ENCODE measurements at regions not wholly inside any gene's neighbourhood (a gene's known extent, or its start where the extent isn't known, plus 50 kb on each side); places are given as distances from the start of the nearest gene placed in this dataset.
A peak's percentile ranks its signal among the peaks of the same experiment; 100 is the strongest.

DNA sequence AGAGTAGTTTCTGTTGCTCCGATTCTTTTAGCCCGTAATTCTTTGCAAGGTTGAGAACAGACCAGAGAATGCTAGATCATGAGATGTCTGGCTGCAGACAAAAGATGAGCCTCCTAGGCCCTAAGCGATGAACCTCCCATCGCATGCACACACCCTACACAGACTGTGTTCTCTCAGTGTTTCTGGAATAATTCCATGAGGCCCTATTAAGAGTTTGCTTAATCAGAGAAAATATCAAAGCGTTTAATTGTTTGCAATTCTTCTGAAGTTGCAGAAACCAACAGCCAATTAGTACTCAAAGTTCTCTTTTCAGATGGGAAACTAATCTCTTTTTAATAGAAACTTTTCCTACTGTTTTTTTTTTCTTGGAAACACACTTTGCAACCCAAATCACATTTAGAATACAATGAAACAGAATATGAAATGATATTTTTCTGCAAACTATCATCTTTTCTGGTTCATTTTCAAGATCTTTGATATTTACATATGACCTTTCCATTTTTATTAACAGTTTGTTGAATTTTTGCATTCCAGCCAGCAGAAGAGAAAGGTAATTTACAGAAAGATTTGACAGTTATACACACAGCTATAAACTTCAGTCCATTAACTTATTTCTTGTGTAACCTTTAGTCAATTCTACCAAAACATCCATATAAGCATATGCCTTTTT is 1525.6 kb downstream of the ARAP2 start:
- H3K4me2 ChIP-seq (ENCODE audit: insufficient read depth, insufficient read length, low read length) = no peak overlapping the region
- no peak overlapping the region for H2BK12ac ChIP-seq (ENCODE audit: insufficient read length, low read depth, low read length)
- no peak for TF ChIP-seq CTCF (conservative IDR thresholded peaks at IDR 0.05)
- Mint-ChIP-seq H3K36me3 (ENCODE audit: insufficient read depth in 1 of 3, low read depth in 3 of 3) (no peaks in the 10 kb centered on the region), H3K4me3 (no peak overlapping the region), H3K27ac (peak overlapping the region in 1 of 3 experiments; percentile 20; a peak in 1 of 7 replicates), H3K4me1 (no peaks in the 10 kb centered on the region), H3K9me3 (0 out of 5 replicates have a peak, but pooled peaks cover 0 to 2% of the 10 kb centered on the region in 2 experiments), H3K27me3 (ENCODE audit: low read depth) (no peaks in the 10 kb centered on the region)
- no peak overlapping the region for H2BK20ac ChIP-seq (ENCODE audit: low read depth, low read length, poor library complexity, severe bottlenecking)
- H3K23me2 ChIP-seq (ENCODE audit: insufficient read length, low read depth, low read length, poor library complexity, severe bottlenecking) = no peaks in the 10 kb centered on the region
- H3K4me1 ChIP-seq (ENCODE audit: insufficient read depth, low read length) = no peaks in the 10 kb centered on the region
- no peak overlapping the region for H3K56ac ChIP-seq (ENCODE audit: insufficient read length, low read depth, low read length)
- no peak overlapping the region for H4K91ac ChIP-seq (ENCODE audit: insufficient read length, low read depth, low read length)
- no peak overlapping the region for H3K23ac ChIP-seq (ENCODE audit: insufficient read length, low read depth, low read length)
- DNase-seq = no peak
- no peaks in the 10 kb centered on the region for H4K20me1 ChIP-seq (ENCODE audit: control insufficient read depth, insufficient read depth, insufficient read length)
- no peak overlapping the region for H2BK5ac ChIP-seq (ENCODE audit: insufficient read length, low read length)
- no peak overlapping the region for H3K14ac ChIP-seq (ENCODE audit: insufficient read depth, low read length)
- no peak overlapping the region for H2AFZ ChIP-seq (ENCODE audit: low read length)
- H3K9ac ChIP-seq (ENCODE audit: extremely low read depth, insufficient read length, low read length) = no peak overlapping the region
- no peak overlapping the region for H3K18ac ChIP-seq (ENCODE audit: insufficient read length, low read depth, low read length)
- H2AK5ac ChIP-seq (ENCODE audit: insufficient read length, low read length) = no peak overlapping the region
- no peaks in the 10 kb centered on the region for H3K9me3 ChIP-seq (ENCODE audit: control insufficient read depth, low read depth, low read length)
- H3K4ac ChIP-seq (ENCODE audit: low read depth, low read length) = no peak overlapping the region
- no peaks in the 10 kb centered on the region for H3K79me1 ChIP-seq (ENCODE audit: insufficient read depth, low read depth, low read length, poor library complexity, severe bottlenecking)
- no peaks in the 10 kb centered on the region for H3K79me2 ChIP-seq (ENCODE audit: insufficient read depth, low read length)
- no CpG with 5 or more reads among the region's 5 CpGs for whole genome bisulfite sequencing (ENCODE audit: extremely low coverage, insufficient read length, low lambda C conversion rate)
- H4K8ac ChIP-seq (replicated peaks; ENCODE audit: insufficient read length, low read depth, low read length) = no peak overlapping the region
- no peak overlapping the region for H2BK15ac ChIP-seq (ENCODE audit: low read depth, low read length)
- H2BK120ac ChIP-seq (ENCODE audit: low read depth, low read length, poor library complexity, severe bottlenecking) = no peak overlapping the region
- H3K27ac ChIP-seq (ENCODE audit: insufficient read length, low read depth, low read length) = no peak overlapping the region
- H4K5ac ChIP-seq (ENCODE audit: insufficient read length, low read depth, low read length) = no peak overlapping the region
- no peak overlapping the region for H3T11ph ChIP-seq (ENCODE audit: low read length)
- H3K27me3 ChIP-seq (ENCODE audit: insufficient read depth, low read length) = no peaks in the 10 kb centered on the region

Data from H9 (cell line).